Activated effector memory CD4-positive, alpha-beta T cell treated with Interleukin-2 at 50 U/mL for 16 hours (primary cell): ENCODE measurements at regions not wholly inside any gene's neighbourhood (a gene's known extent, or its start where the extent isn't known, plus 50 kb on each side); places are given as distances from the start of the nearest gene placed in this dataset.

Experiments
- DNase-seq: peaks from one replicate; pipeline ENCODE4 v3.0.0-alpha.2; 2020

DNA sequence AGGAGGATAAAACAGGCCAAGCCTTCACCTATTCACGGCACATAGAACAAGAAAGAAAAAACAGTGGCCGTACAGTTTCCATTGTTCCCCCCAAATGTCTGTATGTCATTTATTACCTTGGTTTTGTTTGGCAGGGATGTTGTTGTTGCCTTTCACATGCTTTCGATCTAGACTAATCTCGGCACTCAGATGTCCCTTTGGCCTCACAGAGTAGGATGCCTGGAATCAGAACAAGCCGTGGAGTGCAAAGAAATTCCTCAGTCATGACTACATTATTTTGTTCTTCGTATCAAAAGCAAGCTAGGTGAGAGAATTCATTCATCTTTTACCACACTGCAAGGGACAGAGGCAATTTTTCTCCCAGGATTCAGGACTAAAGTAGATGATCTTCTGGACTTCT is 106.9 kb downstream of the SMIM20 start:
- DNase-seq = no peak

DNA sequence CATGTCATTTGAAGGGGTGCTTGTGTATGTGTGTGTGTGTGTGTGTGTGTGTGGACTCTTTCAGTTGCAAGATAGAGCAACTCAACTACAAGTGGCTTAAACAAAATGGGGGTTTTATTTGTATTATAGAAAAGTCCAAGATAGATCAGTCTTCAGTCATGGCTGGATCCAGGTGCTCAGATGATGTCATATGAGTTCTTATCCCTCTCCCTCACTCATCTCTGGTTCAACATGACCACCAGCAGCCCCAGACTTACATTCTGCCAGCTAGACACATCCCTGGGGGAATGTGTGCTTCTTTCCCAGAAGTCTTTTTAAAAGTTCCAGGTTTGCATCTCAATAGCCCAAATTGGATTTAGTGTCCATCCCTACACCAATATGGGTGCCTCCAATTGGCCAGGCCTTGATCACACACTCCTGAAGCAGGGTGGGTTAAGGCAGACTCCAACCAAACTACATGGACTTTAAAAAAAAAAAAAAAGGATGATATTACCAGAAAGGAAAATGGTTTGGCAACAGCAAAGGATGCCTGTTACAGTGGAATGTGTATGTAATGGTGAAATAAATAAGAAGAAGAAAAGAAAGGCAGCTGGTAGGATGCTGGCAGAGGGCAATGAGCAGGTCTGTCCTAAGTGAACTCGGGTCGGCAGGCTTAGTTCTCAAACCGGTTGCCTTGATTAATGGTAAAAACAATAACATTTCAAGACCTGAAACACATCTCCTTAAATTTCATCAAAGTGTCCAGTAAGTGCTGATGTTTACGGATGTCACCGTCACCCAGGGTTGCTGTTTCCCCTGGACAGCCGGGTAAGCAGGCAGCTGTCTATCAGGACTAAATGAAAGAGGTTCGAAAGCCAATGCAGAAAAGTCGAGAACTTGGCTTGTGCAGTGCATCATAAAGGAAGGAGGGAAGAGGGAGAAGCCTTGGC is 107.7 kb downstream of the SMIM20 start:
- no peak for DNase-seq

DNA sequence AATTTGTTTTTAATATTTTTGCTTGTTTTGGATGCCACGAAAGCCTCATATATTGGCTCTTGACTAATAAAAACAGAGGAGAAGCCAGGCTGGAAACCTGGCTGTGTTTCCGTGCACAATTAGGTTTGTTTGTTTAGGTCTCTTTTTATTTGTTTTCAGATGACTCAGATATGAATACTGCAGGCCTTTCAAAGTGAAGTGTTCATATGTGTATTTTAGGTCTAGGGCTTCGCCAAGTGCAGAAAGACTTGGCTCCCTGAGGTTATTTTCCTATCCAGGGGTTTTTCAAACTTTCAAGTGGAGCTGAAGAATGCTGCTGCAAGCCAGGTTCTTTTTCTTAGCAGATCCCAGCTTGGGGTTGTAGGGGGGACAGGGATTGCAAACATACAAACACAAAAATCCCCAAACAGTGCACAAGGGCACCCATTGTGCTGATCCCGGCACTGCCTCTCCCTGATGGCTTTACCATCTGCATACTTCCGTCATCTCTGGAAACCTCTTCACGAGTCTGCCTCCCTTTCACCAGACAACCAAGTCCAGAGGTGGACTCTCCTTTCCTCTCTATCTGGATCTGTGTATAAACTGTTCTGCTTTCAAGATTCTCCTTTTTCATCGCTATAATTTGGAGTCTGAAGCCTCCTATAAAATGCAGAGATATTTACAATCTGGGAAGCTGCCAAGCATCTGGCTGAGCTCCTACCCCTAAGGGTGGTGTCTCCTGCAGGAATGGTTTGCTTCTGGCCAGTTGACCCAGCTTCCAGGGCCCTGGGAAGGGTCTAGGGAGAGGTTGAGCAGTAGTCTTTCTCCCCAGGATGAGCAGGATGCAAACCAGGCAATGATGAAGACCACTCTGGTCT is 108.6 kb downstream of the SMIM20 start:
- DNase-seq = no peak

DNA sequence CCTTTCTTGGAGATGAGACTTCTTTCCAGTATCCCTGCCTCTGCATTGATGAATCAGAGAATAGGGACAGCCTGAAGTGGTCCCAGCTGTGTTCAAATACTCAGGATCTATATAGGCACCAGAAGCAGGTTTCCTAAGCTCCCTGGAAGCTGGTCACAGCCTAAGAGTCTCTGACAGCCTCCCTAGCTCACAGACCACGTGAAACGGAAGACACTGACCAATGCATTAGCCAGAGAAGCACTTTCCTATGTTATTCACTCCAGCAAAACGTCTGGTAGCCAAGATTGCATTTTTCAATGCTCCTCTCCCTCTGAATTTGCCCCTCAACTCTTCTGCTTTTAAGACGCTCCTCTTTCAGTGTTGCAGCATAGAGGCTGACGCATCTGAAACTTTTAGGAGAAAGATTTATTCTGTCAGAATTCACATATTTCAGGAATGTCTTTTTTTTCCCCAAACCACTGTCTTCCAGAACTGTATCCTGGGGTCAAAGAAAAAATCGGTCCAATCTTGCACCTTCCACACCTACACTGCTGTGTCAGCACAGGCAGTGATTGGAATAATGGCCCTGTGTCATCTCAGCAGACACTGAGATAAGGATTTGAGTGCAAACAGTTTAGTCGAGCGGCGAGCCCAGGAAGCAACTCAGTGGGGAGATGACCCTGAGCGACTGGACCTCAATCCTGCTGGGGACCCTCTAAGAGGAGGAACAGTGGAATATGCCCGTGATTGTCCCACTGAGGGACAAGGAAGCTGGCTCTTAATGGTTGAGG is 109.4 kb downstream of the SMIM20 start:
- no peak for DNase-seq

DNA sequence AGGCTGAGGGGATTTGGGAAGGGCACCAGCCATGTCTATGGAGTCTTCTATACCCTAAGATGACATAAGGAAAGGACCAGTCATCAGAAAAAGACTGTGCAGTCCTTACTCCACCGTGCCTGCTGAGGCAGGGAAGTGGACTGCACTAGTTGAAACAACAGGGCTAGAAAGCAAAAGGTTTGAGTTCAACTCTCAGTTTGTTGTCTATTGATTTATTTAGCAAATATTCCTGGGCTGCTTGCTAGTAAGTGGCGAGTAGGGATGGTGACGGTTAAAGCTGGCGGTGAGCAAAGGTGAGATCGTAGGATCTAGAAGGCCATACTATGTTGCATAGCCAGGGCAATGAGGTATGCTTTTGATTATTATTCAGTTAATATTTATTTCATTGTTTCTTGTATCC is 110.1 kb downstream of the SMIM20 start:
- no peak for DNase-seq

DNA sequence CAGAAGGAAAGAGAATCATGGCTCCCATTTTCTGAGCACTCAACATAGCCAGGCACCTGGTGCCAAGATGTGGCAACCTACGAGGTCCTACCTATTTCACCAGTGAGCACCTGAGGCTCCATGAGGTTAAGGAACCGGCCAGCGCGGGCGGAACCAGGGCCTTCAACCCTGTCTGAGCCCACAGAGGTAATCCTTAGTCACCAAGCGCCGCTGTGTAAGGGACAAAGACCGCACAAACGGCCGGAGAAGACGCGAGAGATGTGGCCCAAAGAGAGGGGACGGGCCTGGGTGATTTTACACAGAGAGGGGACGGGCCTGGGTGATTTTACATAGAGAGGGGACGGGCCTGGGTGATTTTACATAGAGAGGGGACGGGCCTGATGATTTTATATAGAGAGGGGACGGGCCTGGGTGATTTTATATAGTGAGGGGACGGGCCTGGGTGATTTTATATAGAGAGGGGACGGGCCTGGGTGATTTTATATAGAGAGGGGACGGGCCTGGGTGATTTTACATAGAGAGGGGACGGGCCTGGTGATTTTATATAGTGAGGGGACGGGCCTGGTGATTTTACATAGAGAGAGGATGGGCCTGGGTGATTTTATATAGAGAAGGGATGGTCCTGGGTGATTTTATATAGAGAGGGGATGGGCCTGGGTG is 114.2 kb downstream of the SMIM20 start:
- no peak for DNase-seq

DNA sequence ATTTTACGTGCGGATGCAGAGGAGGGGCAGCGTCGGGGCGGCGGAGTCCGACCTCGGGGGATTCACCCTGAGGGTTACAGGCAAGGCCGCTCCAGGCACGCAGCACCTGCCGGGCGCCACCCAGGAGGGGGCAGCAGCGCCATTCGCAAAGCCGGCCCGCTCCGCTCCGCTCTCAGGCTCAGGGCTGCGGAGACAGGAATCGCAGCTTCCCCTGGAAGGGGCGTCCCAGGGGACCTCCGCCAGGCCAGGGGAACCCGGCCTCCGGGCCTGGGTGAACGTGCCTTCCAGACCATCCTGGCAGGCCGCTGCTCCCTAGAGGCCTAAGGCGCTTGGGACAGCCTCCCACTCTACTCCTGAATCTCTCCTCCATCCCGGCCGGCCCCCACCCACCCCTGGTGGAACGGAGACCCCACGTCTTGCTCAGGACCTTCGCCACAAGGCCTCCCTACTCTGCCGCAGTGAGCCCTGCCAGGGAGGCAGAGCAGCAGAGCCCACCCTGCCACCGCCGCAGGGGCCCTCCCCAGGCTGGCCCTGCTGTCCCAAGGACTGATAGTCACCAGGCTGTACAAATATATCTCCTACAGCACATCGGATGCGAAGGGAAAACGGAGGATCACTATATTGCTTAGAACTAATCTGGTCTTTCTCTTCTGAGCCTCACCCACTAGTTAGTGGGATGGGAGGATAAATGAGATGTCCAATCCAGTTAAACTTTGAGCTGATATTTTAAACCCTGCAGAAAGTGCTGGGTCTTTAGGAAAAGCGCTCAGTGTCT is 115.0 kb downstream of the SMIM20 start:
- DNase-seq = peak; percentile 49

DNA sequence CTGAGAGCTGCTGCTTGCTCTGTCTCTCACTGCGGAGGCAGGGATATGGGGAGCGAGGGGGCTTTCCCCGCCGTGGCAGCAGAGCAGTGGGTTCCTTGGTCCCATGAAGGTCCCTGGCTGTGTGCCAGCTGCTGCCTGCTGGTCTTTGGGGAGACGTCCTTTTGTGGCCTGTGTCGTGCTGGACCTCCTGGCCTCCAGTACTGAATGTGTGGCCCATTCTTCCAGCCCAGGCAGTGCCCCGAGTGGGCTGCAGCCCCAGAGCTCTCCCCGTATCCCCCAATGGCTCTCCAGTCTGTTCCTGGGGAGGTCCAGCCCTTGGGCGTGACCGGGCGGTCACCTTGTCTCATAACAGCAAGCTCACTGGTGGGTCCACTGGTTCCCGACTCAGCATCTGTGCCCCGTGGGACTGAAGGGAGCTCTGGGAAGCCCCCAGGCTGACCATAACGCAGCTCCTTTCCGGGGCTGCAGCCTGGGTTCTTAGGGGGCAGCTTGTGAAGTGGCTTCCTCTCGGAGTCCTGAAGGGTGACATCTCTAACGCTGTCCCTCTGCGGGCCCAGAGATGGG is 115.6 kb downstream of the SMIM20 start:
- DNase-seq = no peak

DNA sequence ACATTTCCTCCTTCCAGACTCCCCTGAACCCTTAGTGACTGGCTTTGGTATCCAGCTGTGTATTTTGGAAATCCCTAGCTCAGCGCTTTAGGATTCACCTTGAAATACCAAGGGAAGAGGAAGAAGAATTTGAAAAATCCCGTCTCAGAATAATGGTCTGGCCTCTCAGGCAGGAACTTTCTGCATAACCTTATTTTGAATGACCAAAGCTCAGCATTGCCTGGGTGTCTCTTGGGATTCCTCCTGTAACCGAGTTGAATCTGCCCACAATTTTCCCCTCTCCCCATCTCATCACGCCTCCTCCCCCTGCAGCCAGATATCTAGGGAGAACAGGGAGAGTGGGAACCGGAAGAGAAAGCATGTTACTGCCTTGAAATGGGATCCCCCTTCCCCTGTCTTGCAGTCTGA is 116.2 kb downstream of the SMIM20 start:
- no peak for DNase-seq

DNA sequence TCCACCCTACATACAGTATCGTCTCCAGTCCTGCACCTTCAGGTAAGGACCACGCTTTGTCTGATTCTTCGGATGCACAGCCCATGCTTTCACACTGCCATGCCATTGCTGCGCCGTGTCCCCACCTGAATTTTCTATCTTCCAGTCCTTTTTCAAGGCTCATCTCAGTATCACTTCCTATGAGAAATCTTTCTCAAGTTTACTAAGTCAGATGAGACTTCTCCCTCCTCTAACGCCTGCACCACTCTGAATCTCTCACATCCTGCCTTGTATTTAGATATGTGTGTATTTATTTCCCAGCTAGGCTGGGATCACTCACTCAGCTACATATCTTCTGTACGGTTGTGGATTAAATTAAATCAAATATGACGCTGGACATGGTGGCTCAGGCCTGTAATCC is 116.8 kb downstream of the SMIM20 start:
- DNase-seq = no peak

DNA sequence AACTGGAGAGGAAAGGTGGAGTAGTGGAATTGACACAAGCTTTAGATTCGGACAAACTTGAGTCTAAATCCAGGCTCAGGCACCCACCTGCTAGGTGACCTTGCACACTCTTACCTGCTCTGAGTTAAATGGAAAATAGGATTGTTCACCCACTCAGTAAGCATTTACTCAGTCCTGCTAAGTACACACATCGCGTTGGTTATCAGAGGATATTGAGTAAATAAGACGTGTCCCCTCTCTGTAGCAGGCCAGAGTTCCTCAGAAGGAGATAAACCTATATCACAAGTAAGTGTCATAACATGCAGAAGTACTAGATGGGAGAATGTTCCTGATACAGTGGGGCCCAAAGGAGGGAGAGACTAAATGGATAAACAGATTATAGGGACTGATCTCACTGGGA is 117.7 kb downstream of the SMIM20 start:
- DNase-seq = no peak

DNA sequence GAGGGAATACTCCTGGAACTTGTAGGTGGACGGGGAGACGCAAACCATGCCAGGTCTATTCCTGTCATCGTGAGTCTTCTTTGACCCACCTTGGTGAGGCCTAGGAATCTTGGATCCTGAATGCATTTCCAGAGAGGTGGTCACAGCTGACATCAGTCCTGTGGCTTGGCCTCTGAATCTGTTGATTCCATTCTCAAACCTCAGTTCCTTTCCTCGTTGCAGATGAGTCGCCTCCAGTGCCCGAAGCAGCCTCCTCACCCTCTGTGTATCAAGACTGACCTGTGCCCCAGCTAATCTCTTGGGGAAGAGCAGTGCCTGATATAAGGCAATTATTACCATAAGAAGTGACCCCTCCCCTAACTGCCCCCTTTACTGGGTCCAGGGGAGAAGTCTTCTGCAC is 118.1 kb downstream of the SMIM20 start:
- no peak for DNase-seq

DNA sequence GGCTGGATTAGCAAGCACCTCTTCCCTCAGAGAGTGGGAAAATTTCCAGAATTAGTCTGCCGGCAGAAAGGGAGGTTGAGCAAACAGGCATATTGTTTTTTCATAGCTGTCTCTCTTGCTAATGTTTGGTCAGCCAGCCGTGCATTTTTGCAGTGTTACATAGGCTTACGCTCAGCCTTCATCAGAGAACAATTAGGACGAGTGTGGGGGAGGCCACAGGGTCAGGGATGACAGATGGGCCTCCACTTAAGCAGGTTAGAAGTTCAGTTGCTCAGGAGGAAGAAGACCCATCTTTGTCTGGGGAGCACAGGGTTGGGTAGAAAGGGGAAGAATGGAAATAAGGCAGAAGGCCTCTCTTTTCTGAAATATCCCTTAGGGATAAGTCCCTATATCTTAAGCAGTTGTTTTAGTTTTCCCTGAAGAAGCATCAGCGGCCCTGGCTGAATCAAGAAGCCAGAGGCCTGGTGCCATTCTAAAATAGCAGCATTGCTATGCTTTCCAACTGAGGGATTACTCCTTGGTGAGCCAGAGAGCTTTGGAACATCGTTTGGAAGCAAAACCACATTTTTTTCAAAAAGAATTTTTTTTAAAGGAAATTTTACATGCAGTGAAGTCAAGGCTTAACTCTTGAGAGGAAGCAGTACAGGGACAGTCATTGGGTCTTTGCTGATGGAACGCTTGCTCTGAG is 118.8 kb downstream of the SMIM20 start:
- no peak for DNase-seq

DNA sequence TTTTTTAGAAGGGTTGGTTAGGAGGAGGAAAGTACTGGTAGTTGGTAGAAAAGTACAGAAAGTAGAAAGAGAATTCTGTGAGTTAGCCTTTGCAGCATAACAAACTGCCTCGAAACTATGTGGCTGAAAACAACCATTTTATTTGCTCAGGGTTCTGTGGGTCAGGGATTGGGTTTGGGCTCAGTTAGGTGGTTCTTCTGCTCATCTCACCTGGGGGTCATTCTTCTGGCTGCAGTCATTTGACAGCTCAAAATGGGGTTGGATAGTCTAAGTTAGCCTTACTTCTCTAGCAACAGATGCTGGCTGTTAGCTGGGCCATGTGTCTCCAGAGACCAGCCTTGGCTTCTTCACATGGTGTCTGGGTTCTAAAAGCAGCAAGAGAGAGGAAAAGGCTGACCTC is 119.4 kb downstream of the SMIM20 start:
- DNase-seq = no peak

DNA sequence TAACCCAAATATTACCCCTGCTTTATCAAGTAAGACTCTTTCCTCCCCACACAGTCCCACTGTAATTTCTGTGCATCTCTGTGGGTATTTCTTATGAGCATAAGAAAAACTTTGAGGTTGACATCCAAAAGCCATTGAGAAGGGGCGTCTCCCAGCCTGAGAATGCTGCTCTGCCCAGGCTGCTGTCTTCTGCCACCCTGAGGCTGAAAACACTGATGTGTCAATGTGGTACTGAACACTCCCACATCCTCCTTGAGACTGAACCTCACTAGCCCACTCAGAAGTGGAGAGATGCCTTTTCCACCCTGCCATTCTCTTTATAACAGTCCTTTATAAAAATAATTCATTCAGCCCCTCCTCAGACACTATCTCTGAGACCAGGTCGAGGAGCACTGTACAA is 120.8 kb downstream of the SMIM20 start:
- DNase-seq = no peak

DNA sequence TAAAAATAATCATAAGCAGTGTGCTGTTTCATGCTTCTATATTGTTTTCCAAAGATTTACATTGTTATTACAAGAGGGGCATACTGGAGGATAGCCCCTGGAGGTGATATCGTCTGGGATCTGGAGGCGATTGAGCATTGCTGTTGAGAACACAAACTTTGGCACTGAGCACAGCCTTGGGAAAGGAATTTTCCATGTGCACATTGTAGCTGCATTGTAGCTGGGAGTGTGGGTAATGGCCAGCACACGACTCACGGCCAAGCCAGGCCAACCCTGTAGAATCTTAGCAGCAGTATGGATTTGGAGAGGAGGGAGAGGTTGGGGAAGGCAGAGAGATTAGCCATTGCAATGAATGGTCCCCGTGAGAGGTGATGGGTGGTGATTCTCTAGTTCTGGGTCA is 121.9 kb downstream of the SMIM20 start:
- no peak for DNase-seq

DNA sequence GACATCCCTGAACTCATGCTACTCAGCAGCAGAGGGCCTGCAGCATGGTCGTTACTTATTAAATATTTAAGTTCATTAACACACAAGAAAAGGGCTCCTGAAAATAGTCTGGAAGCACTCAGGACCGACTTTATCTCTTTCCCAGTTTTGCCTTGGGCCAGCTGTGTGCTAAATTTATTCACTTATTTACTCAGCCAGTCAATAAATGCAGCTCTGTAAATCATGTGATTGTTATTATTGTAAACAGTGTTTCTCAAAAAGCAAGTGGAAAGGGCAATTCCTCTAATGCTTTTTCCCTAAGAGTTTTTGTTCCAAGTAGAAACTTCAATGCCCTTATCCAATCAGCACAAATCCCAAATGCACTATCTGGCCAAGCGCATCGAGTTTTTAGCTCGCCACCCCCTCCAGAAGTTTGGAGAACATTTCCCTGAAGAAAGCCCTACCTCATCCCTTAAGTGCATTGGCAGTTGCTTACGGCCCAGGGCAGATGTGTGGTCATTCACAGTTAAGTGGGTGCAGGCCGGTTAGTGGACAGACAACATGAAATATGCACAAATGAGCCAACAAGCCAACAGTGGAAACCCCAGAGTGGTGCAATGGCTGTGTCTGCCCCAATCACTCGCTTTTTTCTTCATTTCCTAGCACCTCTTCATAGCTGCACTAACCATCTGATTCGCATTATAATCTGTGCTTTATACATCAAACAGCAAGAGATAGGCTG is 125.8 kb downstream of the SMIM20 start:
- no peak for DNase-seq

DNA sequence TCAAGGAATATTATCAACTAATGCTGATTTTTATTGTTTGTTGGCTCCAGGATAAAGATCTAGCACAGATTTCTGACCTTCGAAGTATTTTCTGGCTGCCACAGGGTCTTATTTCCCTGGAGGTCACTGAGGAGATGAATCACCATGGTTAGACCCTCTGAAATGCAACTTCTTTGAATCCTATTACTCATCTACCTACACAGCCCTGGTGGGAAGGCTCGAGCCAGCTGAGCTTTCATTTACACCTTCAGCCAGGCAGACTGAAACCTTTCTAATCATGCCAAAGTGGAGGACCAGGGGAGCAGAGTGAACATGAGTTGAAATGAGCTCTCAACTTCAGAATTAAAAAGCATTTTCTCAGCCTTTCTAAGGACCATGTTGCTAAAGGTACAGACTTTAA is 130.5 kb downstream of the SMIM20 start:
- DNase-seq = no peak

DNA sequence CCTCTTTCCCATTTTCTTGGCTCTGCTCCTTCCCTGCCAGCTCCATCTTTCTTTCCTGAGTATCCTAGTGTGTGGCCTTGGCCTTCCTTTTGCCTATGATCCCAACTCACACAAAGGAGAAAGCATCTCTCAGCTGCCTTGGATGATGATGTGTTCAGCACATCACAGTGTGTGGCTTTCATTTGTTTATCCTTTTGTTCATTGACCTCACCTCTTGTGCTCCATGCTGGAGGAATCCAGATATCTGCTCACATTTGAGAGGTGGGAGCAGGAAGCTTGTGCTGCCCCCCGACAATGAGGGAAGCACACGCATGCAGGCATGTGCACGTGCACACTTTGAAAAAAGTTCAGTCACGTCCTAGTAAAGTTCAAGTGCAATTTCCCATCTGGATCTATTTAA is 131.0 kb downstream of the SMIM20 start:
- DNase-seq = no peak

DNA sequence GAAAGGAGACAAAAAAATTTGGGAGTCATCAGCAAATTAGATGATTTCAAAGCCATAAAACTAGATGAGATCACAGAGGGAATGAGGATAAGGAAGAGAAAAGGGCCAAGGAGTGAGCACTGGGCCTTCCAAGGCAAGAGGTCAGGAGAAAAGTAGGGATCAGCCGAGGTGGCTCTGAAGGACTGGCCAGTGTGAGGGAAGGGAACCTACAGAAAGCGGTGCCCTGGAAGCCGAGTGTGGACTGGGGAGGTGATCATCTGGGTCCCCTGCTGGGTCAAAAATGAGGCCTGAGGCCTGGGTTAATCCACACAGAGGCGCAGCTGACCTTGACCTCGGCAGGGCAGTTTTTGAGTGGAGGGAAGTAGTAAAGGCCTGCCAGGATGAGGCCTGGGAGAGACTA is 133.8 kb downstream of the SMIM20 start:
- DNase-seq = no peak
